ENCODE measurements at regions not wholly inside any gene's neighbourhood (a gene's known extent, or its start where the extent isn't known, plus 50 kb on each side); places are given as distances from the start of the nearest gene placed in this dataset.

DNA sequence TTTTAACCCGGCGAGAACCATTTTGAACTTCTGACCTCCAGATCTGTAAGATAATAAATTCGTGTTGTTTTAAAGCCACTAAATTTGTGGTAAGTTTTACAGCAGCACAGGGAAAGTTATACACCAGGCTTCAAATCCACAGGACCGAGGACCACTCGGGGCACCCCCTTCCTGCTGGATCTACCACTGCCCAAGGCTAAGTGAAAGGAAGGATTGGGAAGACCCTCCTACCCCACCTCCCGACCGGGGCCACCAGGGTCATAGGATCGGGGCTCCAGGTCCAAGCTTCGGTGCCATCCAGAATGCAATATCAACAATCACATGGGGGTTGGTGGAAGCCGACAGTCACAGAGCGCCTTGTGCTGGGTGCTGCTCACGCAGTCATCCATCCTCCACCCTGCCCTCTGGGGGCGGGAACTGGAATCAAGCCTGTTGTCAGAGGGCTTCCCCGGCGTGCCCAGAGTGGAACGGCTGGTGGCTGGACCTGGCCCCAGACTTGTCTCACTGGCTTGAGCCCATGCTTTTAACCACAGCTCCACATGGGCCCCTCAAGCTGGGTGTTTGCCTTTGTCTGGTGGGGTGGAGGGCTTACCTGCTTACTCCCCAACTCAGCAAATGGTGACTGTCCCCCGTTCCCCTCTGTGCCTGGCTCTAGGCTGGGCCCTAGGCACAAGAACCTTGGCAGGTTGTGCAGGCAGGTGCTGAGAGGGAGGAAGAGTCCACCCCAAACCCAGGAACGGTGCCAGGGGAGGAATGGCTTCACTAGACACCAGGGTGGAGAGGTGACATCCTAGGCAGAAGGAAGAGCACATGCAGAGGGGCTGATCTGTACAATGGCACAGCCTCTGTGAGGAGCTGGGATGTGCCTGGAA is 180.3 kb upstream of the RTL1 start:
- Histone ChIP-seq H3K4me2 (ENCODE audit: low read depth, low read length) (no peak overlapping the region), H3K9me3 (ENCODE audit: low read length) (no peaks in the 10 kb centered on the region), H3K27me3 (ENCODE audit: control insufficient read depth in 1 of 2, insufficient read depth in 2 of 2, low read length in 2 of 2) (peaks cover 2 to 39% of the 10 kb centered on the region in 2 experiments; a peak in 3 of 5 replicates), H2AFZ (ENCODE audit: low read length) (no peak overlapping the region), H3K36me3 (replicated peaks in 1 of 2; ENCODE audit: control insufficient read depth in 1 of 2, insufficient read depth in 2 of 2, low read length in 2 of 2) (no peaks in the 10 kb centered on the region), H4K20me1 (ENCODE audit: insufficient read depth, low read length) (no peaks in the 10 kb centered on the region), H3K27ac (ENCODE audit: extremely low read length, insufficient read depth, low read length) (no peak overlapping the region), H3K4me1 (ENCODE audit: insufficient read depth, low read length) (no peaks in the 10 kb centered on the region), H3K79me2 (ENCODE audit: insufficient read depth, low read length) (no peaks in the 10 kb centered on the region), H3K4me3 (replicated peaks in 1 of 3; ENCODE audit: insufficient read depth in 1 of 3, low read depth in 2 of 3, low read length in 3 of 3) (no peak overlapping the region), H3K9ac (ENCODE audit: insufficient read depth, low read depth, low read length) (no peak overlapping the region)
- CTCF ChIA-PET (ENCODE audit: low intra/inter-chr PET ratio, low total read pairs): interaction anchor here (1.8 kb wide), 1 partner anchor 177 kb away, joined by 6 read pairs; no protein-coding TSS in a partner anchor
- in situ Hi-C loops (cut with HindIII; ENCODE audit: extremely low pct_ligation_motif_present, low pct_unique_long_range_greater_than_20kb): no loop called here
- ATAC-seq: peak; percentile 97
- POLR2A ChIA-PET: no interaction called here
- DNase-seq (ENCODE audit: low spot score): peak; percentile 20
- FAIRE-seq: peak; percentile 18
- intact Hi-C loops (cut with micrococcal nuclease; ENCODE audit: unreplicated experiment): loop anchor here (5.0 kb wide), 1 partner anchor 181 kb away; the partner anchor contains the start of gene RTL1
- BruUV-seq (replicated peaks): no TSS peak
- WGBS (ENCODE audit: low lambda C conversion rate): 39% methylated on average over 6 of the region's 18 CpGs
- TF ChIP-seq XRCC5 (optimal IDR thresholded peaks at IDR 0.05; ENCODE audit: low read length): peak; percentile 52
- TF ChIP-seq, protein P1, sequence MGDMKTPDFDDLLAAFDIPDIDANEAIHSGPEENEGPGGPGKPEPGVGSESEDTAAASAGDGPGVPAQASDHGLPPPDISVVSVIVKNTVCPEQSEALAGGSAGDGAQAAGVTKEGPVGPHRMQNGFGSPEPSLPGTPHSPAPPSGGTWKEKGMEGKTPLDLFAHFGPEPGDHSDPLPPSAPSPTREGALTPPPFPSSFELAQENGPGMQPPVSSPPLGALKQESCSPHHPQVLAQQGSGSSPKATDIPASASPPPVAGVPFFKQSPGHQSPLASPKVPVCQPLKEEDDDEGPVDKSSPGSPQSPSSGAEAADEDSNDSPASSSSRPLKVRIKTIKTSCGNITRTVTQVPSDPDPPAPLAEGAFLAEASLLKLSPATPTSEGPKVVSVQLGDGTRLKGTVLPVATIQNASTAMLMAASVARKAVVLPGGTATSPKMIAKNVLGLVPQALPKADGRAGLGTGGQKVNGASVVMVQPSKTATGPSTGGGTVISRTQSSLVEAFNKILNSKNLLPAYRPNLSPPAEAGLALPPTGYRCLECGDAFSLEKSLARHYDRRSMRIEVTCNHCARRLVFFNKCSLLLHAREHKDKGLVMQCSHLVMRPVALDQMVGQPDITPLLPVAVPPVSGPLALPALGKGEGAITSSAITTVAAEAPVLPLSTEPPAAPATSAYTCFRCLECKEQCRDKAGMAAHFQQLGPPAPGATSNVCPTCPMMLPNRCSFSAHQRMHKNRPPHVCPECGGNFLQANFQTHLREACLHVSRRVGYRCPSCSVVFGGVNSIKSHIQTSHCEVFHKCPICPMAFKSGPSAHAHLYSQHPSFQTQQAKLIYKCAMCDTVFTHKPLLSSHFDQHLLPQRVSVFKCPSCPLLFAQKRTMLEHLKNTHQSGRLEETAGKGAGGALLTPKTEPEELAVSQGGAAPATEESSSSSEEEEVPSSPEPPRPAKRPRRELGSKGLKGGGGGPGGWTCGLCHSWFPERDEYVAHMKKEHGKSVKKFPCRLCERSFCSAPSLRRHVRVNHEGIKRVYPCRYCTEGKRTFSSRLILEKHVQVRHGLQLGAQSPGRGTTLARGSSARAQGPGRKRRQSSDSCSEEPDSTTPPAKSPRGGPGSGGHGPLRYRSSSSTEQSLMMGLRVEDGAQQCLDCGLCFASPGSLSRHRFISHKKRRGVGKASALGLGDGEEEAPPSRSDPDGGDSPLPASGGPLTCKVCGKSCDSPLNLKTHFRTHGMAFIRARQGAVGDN (CRISPR knock-in tag; IDR thresholded peaks at IDR 0.05): 0 out of 2 replicates have a peak, but pooled peaks have one; percentile 21
- TF ChIP-seq GMEB2 (CRISPR knock-in tag; IDR thresholded peaks at IDR 0.05; ENCODE audit: low read depth): no peak
- TF ChIP-seq ZNF850 (CRISPR knock-in tag; conservative IDR thresholded peaks at IDR 0.05): no peak
- no peak for TF ChIP-seq ZNF775 (CRISPR knock-in tag; IDR thresholded peaks at IDR 0.05; ENCODE audit: borderline replicate concordance)
- no peak for TF ChIP-seq MIER3 (CRISPR knock-in tag; IDR thresholded peaks at IDR 0.05; ENCODE audit: borderline replicate concordance)
- no peak for TF ChIP-seq ZSCAN5A (CRISPR knock-in tag; IDR thresholded peaks at IDR 0.05; ENCODE audit: borderline replicate concordance)
- peak; percentile 54; the same call in 1 of the 2 replicates for TF ChIP-seq SMC3 (IDR thresholded peaks at IDR 0.05; ENCODE audit: low read length)
- no peak for TF ChIP-seq MBD4 (IDR thresholded peaks at IDR 0.05; ENCODE audit: borderline replicate concordance, low read length)
- peak; percentile 38; the same call in 1 of the 2 replicates for TF ChIP-seq RAD21 (CRISPR knock-in tag; IDR thresholded peaks at IDR 0.05)
- TF ChIP-seq, protein P2, sequence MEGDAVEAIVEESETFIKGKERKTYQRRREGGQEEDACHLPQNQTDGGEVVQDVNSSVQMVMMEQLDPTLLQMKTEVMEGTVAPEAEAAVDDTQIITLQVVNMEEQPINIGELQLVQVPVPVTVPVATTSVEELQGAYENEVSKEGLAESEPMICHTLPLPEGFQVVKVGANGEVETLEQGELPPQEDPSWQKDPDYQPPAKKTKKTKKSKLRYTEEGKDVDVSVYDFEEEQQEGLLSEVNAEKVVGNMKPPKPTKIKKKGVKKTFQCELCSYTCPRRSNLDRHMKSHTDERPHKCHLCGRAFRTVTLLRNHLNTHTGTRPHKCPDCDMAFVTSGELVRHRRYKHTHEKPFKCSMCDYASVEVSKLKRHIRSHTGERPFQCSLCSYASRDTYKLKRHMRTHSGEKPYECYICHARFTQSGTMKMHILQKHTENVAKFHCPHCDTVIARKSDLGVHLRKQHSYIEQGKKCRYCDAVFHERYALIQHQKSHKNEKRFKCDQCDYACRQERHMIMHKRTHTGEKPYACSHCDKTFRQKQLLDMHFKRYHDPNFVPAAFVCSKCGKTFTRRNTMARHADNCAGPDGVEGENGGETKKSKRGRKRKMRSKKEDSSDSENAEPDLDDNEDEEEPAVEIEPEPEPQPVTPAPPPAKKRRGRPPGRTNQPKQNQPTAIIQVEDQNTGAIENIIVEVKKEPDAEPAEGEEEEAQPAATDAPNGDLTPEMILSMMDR (CRISPR knock-in tag; IDR thresholded peaks at IDR 0.05): peak; percentile 63
